OCI-LY3 (cell line): ENCODE measurements at regions not wholly inside any gene's neighbourhood (a gene's known extent, or its start where the extent isn't known, plus 50 kb on each side); places are given as distances from the start of the nearest gene placed in this dataset.

ENCODE experiments used
- H2AFZ ChIP-seq: fragments of 200-600, 300-600 bp; shearing (Covaris generic); 2 replicates; pipeline ENCODE4 v1.6.0; 2014; ENCODE audit warnings: antibody characterized with exemption, low read depth, low read length
- H3K27ac ChIP-seq: fragments of 200-600, 300-600 bp; sonication (generic); 2 replicates; pipeline ENCODE4 v1.5.1; 2014; ENCODE audit warnings: mild to moderate bottlenecking, low read length, moderate library complexity, mixed read lengths
- H3K27me3 ChIP-seq: fragments of 200-600, 300-600 bp; sonication (generic); 2 replicates; pipeline ENCODE4 v1.6.1; 2014; ENCODE audit warnings: low read depth, low read length, mixed read lengths
- H3K36me3 ChIP-seq: fragments of 200-600, 300-600 bp; sonication (generic); replicated peaks from 2 replicates; pipeline ENCODE3; 2014; ENCODE audit warnings: low read depth, low read length, mixed read lengths
- H3K4me1 ChIP-seq: fragments of 300-600, 200-600 bp; sonication (generic); 2 replicates; pipeline ENCODE4 v1.6.1; 2014; ENCODE audit warnings: low read length, mixed read lengths
- H3K4me2 ChIP-seq: fragments of 200-600, 300-600 bp; sonication (generic); 2 replicates; pipeline ENCODE4 v1.6.1; 2014; ENCODE audit warnings: low read length, mixed read lengths
- H3K4me3 ChIP-seq: fragments of 300-600, 200-600 bp; sonication (generic); 2 replicates; pipeline ENCODE4 v1.5.1; 2014; ENCODE audit warnings: antibody characterized with exemption, mild to moderate bottlenecking, low read length, moderate library complexity
- H3K79me2 ChIP-seq: fragments of 300-600, 200-600 bp; shearing (Covaris generic); 2 replicates; pipeline ENCODE4 v1.6.1; 2014; ENCODE audit warnings: mild to moderate bottlenecking, low read length, mixed read lengths
- H3K9ac ChIP-seq: fragments of 300-600, 200-600 bp; shearing (Covaris generic); 2 replicates; pipeline ENCODE4 v1.6.0; 2014; ENCODE audit warnings: mild to moderate bottlenecking, low read length, moderate library complexity
- H3K9me3 ChIP-seq: fragments of 200-600, 300-600 bp; shearing (Covaris generic); 2 replicates; pipeline ENCODE4 v1.6.1; 2014; ENCODE audit warnings: low read length, mixed read lengths; ENCODE audit not compliant: insufficient read depth
- H4K20me1 ChIP-seq: fragments of 200-600, 300-600 bp; sonication (generic); 2 replicates; pipeline ENCODE4 v1.6.1; 2016; ENCODE audit warnings: low read length, mixed read lengths; ENCODE audit not compliant: insufficient read depth
- EZH2phosphoT487 ChIP-seq: fragments of 200-600 bp; shearing (Covaris generic); IDR thresholded peaks from 2 replicates; pipeline ENCODE4 v1.6.1; 2018; ENCODE audit warnings: antibody characterized with exemption, mixed run types, low read depth
- TF ChIP-seq, protein P1 (sequence below): fragments of 200-600, 300-600 bp; sonication (generic); IDR thresholded peaks from 2 replicates; pipeline ENCODE4 v1.5.1; 2014; ENCODE audit warnings: antibody characterized with exemption, low read length, low read depth

DNA sequence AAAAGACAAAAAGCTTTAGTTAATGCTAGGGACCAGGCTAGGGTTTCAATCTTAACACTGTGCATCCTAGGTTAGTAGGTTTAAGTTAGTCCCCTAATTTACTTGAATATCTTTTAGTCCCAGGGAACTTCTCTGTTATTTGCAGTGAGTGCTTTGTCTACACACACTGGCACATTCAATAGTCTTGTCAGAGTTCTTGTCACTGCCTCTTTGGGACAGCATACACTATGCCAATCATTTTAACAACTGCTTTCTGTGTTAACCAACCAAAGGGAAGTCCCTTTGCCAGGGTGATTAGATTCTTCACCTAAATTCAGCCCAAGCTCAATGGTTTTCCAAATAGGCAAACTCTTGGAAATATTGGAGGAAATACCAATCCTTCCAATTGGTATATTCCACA lies 221.8 kb upstream of the IGFBP7 start:
- no peak overlapping the region for H3K27ac ChIP-seq

DNA sequence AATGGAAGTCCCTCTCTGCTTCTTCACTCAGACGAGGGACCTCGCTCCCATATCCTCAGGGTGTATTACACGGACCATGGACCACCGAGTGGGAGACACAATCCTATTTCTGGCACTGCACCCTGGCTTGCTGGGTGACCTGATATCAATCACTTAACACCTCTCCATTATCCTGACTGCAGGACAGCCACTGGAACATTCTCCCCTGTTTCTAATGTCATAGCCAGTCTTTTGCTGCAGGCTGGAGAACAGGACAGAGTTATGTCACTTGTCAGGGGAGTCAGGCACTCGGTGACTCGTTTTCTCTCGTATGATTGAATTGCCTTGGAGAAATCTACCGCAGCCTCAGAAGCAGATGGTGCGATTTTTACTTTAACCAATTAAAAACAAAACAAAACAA lies 219.1 kb upstream of the IGFBP7 start:
- TF ChIP-seq EZH2phosphoT487 = no peak

More for the DNA sequence above, 221.8 kb upstream of the IGFBP7 start:
- Histone ChIP-seq H2AFZ (no peak overlapping the region), H3K4me3 (no peak overlapping the region), H3K27me3 (no peaks in the 10 kb centered on the region), H3K36me3 (no peaks in the 10 kb centered on the region), H3K9ac (no peak overlapping the region), H4K20me1 (no peaks in the 10 kb centered on the region), H3K4me1 (no peaks in the 10 kb centered on the region), H3K9me3 (no peaks in the 10 kb centered on the region), H3K4me2 (no peak overlapping the region), H3K79me2 (no peaks in the 10 kb centered on the region)
- TF ChIP-seq, protein P1, sequence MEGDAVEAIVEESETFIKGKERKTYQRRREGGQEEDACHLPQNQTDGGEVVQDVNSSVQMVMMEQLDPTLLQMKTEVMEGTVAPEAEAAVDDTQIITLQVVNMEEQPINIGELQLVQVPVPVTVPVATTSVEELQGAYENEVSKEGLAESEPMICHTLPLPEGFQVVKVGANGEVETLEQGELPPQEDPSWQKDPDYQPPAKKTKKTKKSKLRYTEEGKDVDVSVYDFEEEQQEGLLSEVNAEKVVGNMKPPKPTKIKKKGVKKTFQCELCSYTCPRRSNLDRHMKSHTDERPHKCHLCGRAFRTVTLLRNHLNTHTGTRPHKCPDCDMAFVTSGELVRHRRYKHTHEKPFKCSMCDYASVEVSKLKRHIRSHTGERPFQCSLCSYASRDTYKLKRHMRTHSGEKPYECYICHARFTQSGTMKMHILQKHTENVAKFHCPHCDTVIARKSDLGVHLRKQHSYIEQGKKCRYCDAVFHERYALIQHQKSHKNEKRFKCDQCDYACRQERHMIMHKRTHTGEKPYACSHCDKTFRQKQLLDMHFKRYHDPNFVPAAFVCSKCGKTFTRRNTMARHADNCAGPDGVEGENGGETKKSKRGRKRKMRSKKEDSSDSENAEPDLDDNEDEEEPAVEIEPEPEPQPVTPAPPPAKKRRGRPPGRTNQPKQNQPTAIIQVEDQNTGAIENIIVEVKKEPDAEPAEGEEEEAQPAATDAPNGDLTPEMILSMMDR = no peak
- no peak for TF ChIP-seq EZH2phosphoT487

DNA sequence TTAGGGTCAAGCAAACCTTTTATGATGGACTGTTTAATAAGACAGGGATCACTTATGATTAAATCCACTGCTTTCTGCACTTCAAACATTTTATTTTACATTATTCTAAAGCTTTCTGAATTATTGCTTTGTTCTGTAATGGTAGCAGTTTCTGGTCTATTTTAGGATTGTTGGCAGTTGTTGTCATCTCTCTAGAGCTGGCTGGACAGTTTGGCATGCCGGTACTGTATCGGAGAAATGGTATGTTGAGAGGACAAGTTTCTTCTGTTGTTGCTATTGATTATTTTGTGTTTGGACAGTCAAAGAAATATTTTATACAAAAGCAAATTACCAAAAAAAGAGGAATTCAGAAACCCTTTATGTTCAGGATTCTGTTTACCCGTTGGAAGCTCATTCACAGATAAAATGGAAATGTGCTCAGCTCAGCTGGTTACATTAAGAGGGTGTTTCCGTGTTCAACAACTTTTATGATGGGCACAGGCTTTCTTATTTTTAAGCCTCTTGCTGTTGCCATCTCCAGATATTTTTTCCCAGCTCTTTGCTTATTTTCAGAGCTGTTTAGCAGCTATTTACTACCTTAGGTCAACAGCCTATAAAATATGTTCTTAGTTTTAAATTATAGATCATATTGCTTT lies 214.6 kb upstream of the IGFBP7 start:
- Histone ChIP-seq H3K4me2 (no peak overlapping the region), H4K20me1 (no peaks in the 10 kb centered on the region), H3K27ac (no peak overlapping the region), H2AFZ (no peak overlapping the region), H3K36me3 (no peaks in the 10 kb centered on the region), H3K27me3 (no peaks in the 10 kb centered on the region), H3K4me1 (peaks cover 6% of the 10 kb centered on the region), H3K9me3 (no peaks in the 10 kb centered on the region), H3K9ac (no peak overlapping the region), H3K79me2 (no peaks in the 10 kb centered on the region), H3K4me3 (no peak overlapping the region)
- TF ChIP-seq, protein P1 = no peak
- TF ChIP-seq EZH2phosphoT487 = no peak

More for the DNA sequence above, 219.1 kb upstream of the IGFBP7 start:
- Histone ChIP-seq H3K4me2 (no peak overlapping the region), H3K79me2 (no peaks in the 10 kb centered on the region), H2AFZ (no peak overlapping the region), H4K20me1 (no peaks in the 10 kb centered on the region), H3K27me3 (no peaks in the 10 kb centered on the region), H3K36me3 (no peaks in the 10 kb centered on the region), H3K4me3 (no peak overlapping the region), H3K9ac (no peak overlapping the region), H3K27ac (no peak overlapping the region), H3K9me3 (no peaks in the 10 kb centered on the region), H3K4me1 (no peaks in the 10 kb centered on the region)

DNA sequence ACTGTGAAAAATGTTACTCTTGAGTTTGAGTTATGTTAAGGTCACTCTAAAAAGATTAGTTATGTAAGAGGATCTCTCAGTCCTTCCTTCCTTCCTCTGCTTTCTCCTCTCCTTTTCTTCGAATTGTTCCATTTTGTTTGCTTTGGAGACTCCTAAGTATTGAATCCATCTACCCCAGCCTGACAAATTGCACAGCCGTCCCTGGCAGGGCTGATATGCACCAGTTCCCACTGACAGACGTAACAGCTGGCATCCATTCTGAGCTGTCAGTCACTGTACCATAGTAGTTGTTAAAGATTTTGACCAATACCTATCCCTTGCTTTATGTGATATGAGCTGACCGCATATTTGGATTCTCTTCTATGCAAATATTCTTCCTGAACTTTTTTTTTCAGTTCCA lies 210.7 kb upstream of the IGFBP7 start:
- peaks cover 6% of the 10 kb centered on the region for H3K4me1 ChIP-seq
- no peak overlapping the region for H3K4me2 ChIP-seq
- H3K4me3 ChIP-seq = no peak overlapping the region
- no peaks in the 10 kb centered on the region for H3K36me3 ChIP-seq
- TF ChIP-seq, protein P1 = no peak
- TF ChIP-seq EZH2phosphoT487 = no peak
- no peaks in the 10 kb centered on the region for H3K27me3 ChIP-seq
- no peak overlapping the region for H2AFZ ChIP-seq
- no peaks in the 10 kb centered on the region for H4K20me1 ChIP-seq
- H3K27ac ChIP-seq = no peak overlapping the region
- H3K9me3 ChIP-seq = no peaks in the 10 kb centered on the region
- H3K79me2 ChIP-seq = no peaks in the 10 kb centered on the region
- no peak overlapping the region for H3K9ac ChIP-seq
